ENCODE measurements at regions not wholly inside any gene's neighbourhood (a gene's known extent, or its start where the extent isn't known, plus 50 kb on each side); places are given as distances from the start of the nearest gene placed in this dataset.
"Not testable (repeated sequence)": the region's sequence is repeated elsewhere in the genome, so short reads cannot be mapped to it uniquely, and the experiment has no call there.

GRCh38 chr4:156176896-156177295 lies 223.2 kb upstream of the CTSO start:
- DNase-seq (ENCODE audit: low spot score) = no peak

- no peak for DNase-seq (ENCODE audit: low spot score)
These were observed 220.3 kb upstream of the CTSO start for GRCh38 chr4:156173937-156174336.

GRCh38 chr4:156173486-156173885 lies 219.8 kb upstream of the CTSO start:
- DNase-seq (ENCODE audit: low spot score) = no peak

GRCh38 chr4:156169861-156170260 lies 216.2 kb upstream of the CTSO start:
- no peak for DNase-seq (ENCODE audit: low spot score)

GRCh38 chr4:156169011-156169410 lies 215.3 kb upstream of the CTSO start:
- DNase-seq (ENCODE audit: low spot score) = no peak

GRCh38 chr4:156168288-156168687 lies 214.6 kb upstream of the CTSO start:
- no peak for DNase-seq (ENCODE audit: low spot score)

- DNase-seq (ENCODE audit: low spot score) = no peak
These were observed 205.1 kb upstream of the CTSO start for GRCh38 chr4:156158747-156159146.

- no peak for DNase-seq (ENCODE audit: low spot score)
These were observed 201.3 kb upstream of the CTSO start for GRCh38 chr4:156154978-156155377.

- DNase-seq (ENCODE audit: low spot score) = no peak
These were observed 192.9 kb upstream of the CTSO start for GRCh38 chr4:156146571-156146970.

- DNase-seq (ENCODE audit: low spot score) = no peak
These were observed 191.3 kb upstream of the CTSO start for GRCh38 chr4:156144961-156145360.

- no peak for DNase-seq (ENCODE audit: low spot score)
These were observed 185.2 kb upstream of the CTSO start for GRCh38 chr4:156138781-156139280.

GRCh38 chr4:156137679-156138473 lies 184.2 kb upstream of the CTSO start:
- DNase-seq (ENCODE audit: low spot score) = no peak

GRCh38 chr4:156132196-156132595 lies 178.5 kb upstream of the CTSO start:
- no peak for DNase-seq (ENCODE audit: low spot score)

- no peak for DNase-seq (ENCODE audit: low spot score)
These were observed 174.9 kb upstream of the CTSO start for GRCh38 chr4:156128616-156129015.

GRCh38 chr4:156118507-156119220 lies 165.0 kb upstream of the CTSO start:
- no peak for DNase-seq (ENCODE audit: low spot score)

GRCh38 chr4:156117743-156118142 lies 164.1 kb upstream of the CTSO start:
- DNase-seq (ENCODE audit: low spot score) = no peak

GRCh38 chr4:156116991-156117390 lies 163.3 kb upstream of the CTSO start:
- no peak for DNase-seq (ENCODE audit: low spot score)

- no peak for DNase-seq (ENCODE audit: low spot score)
These were observed 159.6 kb upstream of the CTSO start for GRCh38 chr4:156113138-156113765.

GRCh38 chr4:156111686-156112085 lies 158.0 kb upstream of the CTSO start:
- no peak for DNase-seq (ENCODE audit: low spot score)

GRCh38 chr4:156109943-156110900 lies 156.6 kb upstream of the CTSO start:
- peak; percentile 12 for DNase-seq (ENCODE audit: low spot score)

- DNase-seq (ENCODE audit: low spot score) = not testable (repeated sequence)
These were observed 155.4 kb upstream of the CTSO start for GRCh38 chr4:156109087-156109486.

Data from mucosa of gallbladder (tissue), 1 donor.